ENCODE measurements at regions not wholly inside any gene's neighbourhood (a gene's known extent, or its start where the extent isn't known, plus 50 kb on each side); places are given as distances from the start of the nearest gene placed in this dataset.

DNA sequence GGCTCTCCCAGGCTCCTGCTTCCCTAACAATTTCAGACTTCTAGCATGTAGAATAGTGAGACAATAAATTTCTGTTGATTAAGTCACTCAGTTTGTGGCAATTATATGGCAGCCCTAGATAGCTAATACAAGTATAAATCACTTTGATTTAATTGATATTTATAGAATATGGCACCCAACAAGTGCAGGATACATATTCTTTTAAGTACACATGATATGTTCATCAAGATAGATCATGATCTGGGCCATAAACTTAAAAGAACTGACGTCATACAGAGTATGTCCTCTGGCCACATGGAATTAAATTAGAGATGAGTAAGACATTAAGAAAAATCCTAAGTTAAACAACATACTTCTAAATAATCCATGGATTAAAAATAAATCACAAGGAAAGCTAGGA, 67.5 kb upstream of the AMOTL1 start:
- TF ChIP-seq CTCF (IDR thresholded peaks at IDR 0.05): no peak
- no peak for TF ChIP-seq POLR2A (IDR thresholded peaks at IDR 0.05)
